ENCODE measurements at regions not wholly inside any gene's neighbourhood (a gene's known extent, or its start where the extent isn't known, plus 50 kb on each side); places are given as distances from the start of the nearest gene placed in this dataset.

DNA sequence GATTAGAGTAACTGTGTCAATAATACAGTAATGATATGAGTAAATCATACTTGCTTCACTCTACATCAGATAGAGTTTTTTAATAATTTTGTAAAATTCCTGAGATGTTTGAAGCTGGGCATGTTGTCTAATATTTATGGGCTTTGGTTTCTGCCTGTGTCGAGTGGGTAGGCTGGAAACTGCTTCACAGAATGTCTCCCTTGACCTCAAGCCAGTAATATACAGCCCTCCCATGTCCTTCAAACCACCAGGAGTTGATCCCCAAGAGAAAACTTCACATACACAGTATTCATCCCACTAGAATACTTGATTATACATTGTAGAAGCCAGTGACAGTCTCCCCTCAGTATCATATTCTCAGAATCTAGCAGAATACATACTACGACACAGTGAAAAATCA lies 284.8 kb upstream of the TENM3 start:
- TF ChIP-seq, protein P1, sequence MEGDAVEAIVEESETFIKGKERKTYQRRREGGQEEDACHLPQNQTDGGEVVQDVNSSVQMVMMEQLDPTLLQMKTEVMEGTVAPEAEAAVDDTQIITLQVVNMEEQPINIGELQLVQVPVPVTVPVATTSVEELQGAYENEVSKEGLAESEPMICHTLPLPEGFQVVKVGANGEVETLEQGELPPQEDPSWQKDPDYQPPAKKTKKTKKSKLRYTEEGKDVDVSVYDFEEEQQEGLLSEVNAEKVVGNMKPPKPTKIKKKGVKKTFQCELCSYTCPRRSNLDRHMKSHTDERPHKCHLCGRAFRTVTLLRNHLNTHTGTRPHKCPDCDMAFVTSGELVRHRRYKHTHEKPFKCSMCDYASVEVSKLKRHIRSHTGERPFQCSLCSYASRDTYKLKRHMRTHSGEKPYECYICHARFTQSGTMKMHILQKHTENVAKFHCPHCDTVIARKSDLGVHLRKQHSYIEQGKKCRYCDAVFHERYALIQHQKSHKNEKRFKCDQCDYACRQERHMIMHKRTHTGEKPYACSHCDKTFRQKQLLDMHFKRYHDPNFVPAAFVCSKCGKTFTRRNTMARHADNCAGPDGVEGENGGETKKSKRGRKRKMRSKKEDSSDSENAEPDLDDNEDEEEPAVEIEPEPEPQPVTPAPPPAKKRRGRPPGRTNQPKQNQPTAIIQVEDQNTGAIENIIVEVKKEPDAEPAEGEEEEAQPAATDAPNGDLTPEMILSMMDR (conservative IDR thresholded peaks at IDR 0.05; ENCODE audit: low read depth, low read length), result no peak
- no peak for TF ChIP-seq EZH2 (IDR thresholded peaks at IDR 0.05; ENCODE audit: borderline replicate concordance, low read depth, low read length, poor library complexity, severe bottlenecking)
